SH-SY5Y (cell line): ENCODE measurements at regions not wholly inside any gene's neighbourhood (a gene's known extent, or its start where the extent isn't known, plus 50 kb on each side); places are given as distances from the start of the nearest gene placed in this dataset.

Experiments used
- GATA2 ChIP-seq: IDR thresholded peaks from 2 replicates; pipeline ENCODE4 v1.6.1; 2011; ENCODE audit warnings: mild to moderate bottlenecking, low read depth, low read length
- GATA3 ChIP-seq: IDR thresholded peaks from 2 replicates; pipeline ENCODE4 v1.6.1; 2011; ENCODE audit warnings: low read depth, mild to moderate bottlenecking, low read length, moderate library complexity

DNA sequence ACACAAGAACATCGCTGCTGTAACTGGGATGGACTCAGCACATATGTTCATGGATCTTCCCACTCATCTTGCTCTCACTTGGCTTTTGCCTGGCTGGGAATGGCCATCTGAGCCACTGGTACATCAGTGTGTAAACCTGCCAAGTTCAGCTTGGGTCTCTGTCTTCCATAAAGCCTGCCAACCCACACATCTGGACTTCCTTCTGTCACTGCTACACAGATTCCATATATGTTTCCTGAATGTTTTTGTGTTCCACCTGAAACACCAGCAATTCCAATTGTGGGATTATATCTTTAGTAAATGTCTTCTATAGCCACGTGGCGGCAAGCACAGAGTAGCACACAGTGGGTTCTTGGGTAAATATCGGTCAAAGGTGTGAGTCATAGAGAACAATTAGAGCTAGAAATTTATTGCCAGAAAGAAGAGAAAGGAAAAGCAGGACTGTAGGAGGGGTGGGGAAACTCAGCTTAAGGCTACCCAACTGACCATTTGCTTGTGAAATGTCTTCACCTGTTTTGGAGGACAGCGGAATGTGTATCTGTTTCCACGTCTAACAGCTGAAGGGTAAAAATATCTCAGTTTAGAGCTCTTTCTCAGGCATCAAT, 125.9 kb downstream of the MFAP3L start:
- TF ChIP-seq GATA3 (no peak), GATA2 (no peak)
